Trophoblast cell (in vitro differentiated cells and primary cell): ENCODE measurements at regions not wholly inside any gene's neighbourhood (a gene's known extent, or its start where the extent isn't known, plus 50 kb on each side); places are given as distances from the start of the nearest gene placed in this dataset.

Experiments used
- DNase-seq, 2 donors: peaks; one replicate each; pipeline ENCODE4 v3.0.0-alpha.2; 2016
- H2AFZ ChIP-seq: 2 replicates; pipeline ENCODE4 v1.6.1; 2013; ENCODE audit warnings: low read length, moderate library complexity, mild to moderate bottlenecking; ENCODE audit not compliant: insufficient read depth, poor library complexity
- H2AK5ac ChIP-seq: 2 replicates; pipeline ENCODE4 v1.6.1; 2013; ENCODE audit warnings: mild to moderate bottlenecking, low read length
- H2BK120ac ChIP-seq: 2 replicates; pipeline ENCODE4 v1.6.1; 2013; ENCODE audit warnings: low read length, mild to moderate bottlenecking, moderate library complexity; ENCODE audit not compliant: insufficient read depth, poor library complexity
- H2BK12ac ChIP-seq: 2 replicates; pipeline ENCODE4 v1.6.1; 2013; ENCODE audit warnings: mild to moderate bottlenecking, low read length, moderate library complexity
- H2BK5ac ChIP-seq: 2 replicates; pipeline ENCODE4 v1.6.1; 2013; ENCODE audit warnings: low read length, low read depth, moderate library complexity, mild to moderate bottlenecking; ENCODE audit not compliant: poor library complexity
- H3K14ac ChIP-seq: 2 replicates; pipeline ENCODE4 v1.6.1; 2013; ENCODE audit warnings: mild to moderate bottlenecking, low read length
- H3K18ac ChIP-seq: 2 replicates; pipeline ENCODE4 v1.6.1; 2013; ENCODE audit warnings: mild to moderate bottlenecking, low read length
- H3K23ac ChIP-seq: 2 replicates; pipeline ENCODE4 v1.6.1; 2013; ENCODE audit warnings: low read length
- H3K27ac ChIP-seq: 2 replicates; pipeline ENCODE4 v1.5.1; 2013; ENCODE audit warnings: low read depth, mild to moderate bottlenecking, inconsistent platforms, low read length, moderate library complexity
- H3K27me3 ChIP-seq: 2 replicates; pipeline ENCODE4 v1.6.1; 2013; ENCODE audit warnings: inconsistent platforms, mild to moderate bottlenecking, low read length, moderate library complexity; ENCODE audit not compliant: insufficient read depth
- H3K36me3 ChIP-seq, 2 experiments: 1 replicate in 1 of 2; 2 replicates in 1 of 2; pipeline ENCODE4 v1.6.1; 2013; ENCODE audit warnings: low read length in 2 of 2, mild to moderate bottlenecking in 2 of 2, moderate library complexity in 1 of 2; ENCODE audit not compliant: insufficient read depth in 2 of 2, control insufficient read depth in 1 of 2
- H3K4ac ChIP-seq: 2 replicates; pipeline ENCODE4 v1.6.1; 2013; ENCODE audit warnings: low read depth, mild to moderate bottlenecking, low read length, moderate library complexity
- H3K4me1 ChIP-seq, 2 experiments: 1 replicate in 1 of 2; 2 replicates in 1 of 2; pipeline ENCODE4 v1.6.1; 2013; ENCODE audit warnings: low read length in 2 of 2, mild to moderate bottlenecking in 2 of 2, moderate library complexity in 1 of 2; ENCODE audit not compliant: insufficient read depth in 2 of 2, control insufficient read depth in 1 of 2
- H3K4me2 ChIP-seq: 2 replicates; pipeline ENCODE4 v1.6.1; 2013; ENCODE audit warnings: inconsistent platforms, mild to moderate bottlenecking, low read length, moderate library complexity
- H3K4me3 ChIP-seq: 2 replicates; pipeline ENCODE4 v1.5.1; 2013; ENCODE audit warnings: mild to moderate bottlenecking, low read depth, low read length, inconsistent platforms
- H3K79me1 ChIP-seq: one replicate; pipeline ENCODE4 v1.6.1; 2013; ENCODE audit warnings: low read length
- H3K79me2 ChIP-seq: 2 replicates; pipeline ENCODE4 v1.6.1; 2013; ENCODE audit warnings: low read length, mild to moderate bottlenecking; ENCODE audit not compliant: control insufficient read depth, insufficient read depth, poor library complexity
- H3K9ac ChIP-seq: 2 replicates; pipeline ENCODE4 v1.6.1; 2013; ENCODE audit warnings: mild to moderate bottlenecking, low read length
- H3K9me3 ChIP-seq: 2 replicates; pipeline ENCODE4 v1.6.1; 2013; ENCODE audit warnings: low read depth, mild to moderate bottlenecking, control low read depth, inconsistent platforms, low read length; ENCODE audit not compliant: insufficient read depth
- H4K12ac ChIP-seq: 2 replicates; pipeline ENCODE4 v1.6.1; 2013; ENCODE audit warnings: low read depth, mild to moderate bottlenecking, low read length, moderate library complexity
- H4K8ac ChIP-seq: 2 replicates; pipeline ENCODE4 v1.6.1; 2013; ENCODE audit warnings: low read depth, mild to moderate bottlenecking, low read length, moderate library complexity
- H4K91ac ChIP-seq: one replicate; pipeline ENCODE4 v1.6.1; 2013; ENCODE audit warnings: low read depth, mild to moderate bottlenecking, low read length, moderate library complexity
- WGBS: extraction: QIAGEN DNeasy Blood & Tissue Kit; methylation state at CpG from one replicate; pipeline ENCODE4 v1.1.7; 2013; ENCODE audit warnings: missing lambda C conversion rate; ENCODE audit not compliant: insufficient read length, insufficient coverage; ENCODE audit errors: extremely low coverage; 5-methylcytosine and 5-hydroxymethylcytosine counted together

DNA sequence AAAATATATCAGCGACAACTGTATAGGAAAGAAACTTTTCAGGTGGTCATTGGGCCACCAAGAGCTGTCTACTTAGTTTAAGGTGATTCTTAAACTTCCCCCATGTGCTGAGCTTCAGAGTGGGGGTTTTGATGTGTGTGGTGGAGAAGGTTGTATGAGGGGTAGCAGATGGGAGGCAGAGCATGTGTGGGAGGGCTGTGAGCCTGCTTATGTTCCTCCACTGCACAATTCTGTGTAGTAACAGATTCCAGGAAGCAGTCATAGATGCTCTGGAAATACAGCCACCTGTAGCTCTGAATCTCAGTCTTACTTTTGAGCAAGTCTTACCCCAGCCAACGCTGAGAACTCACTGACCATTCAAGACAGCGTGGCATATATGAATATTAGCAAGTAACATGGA, 95.3 kb upstream of the SPATA13 start:
- peaks cover 2% of the 10 kb centered on the region for H3K9me3 ChIP-seq
- no peaks in the 10 kb centered on the region for H3K79me2 ChIP-seq
- no peaks in the 10 kb centered on the region for H3K36me3 ChIP-seq
- H3K4me3 ChIP-seq, result no peak overlapping the region
- H3K14ac ChIP-seq, result no peak overlapping the region
- H2BK120ac ChIP-seq, result no peak overlapping the region
- WGBS, result no CpG with 5 or more reads among the region's 3 CpGs
- H3K4ac ChIP-seq, result no peak overlapping the region
- H3K18ac ChIP-seq, result no peak overlapping the region
- H4K91ac ChIP-seq, result no peak overlapping the region
- no peak overlapping the region for H3K4me2 ChIP-seq
- H3K79me1 ChIP-seq, result no peaks in the 10 kb centered on the region
- no peak overlapping the region for H4K8ac ChIP-seq
- no peak overlapping the region for H3K27ac ChIP-seq
- no peak overlapping the region for H2BK5ac ChIP-seq
- H3K27me3 ChIP-seq, result no peaks in the 10 kb centered on the region
- DNase-seq, result no peak
- no peak overlapping the region for H3K23ac ChIP-seq
- H3K9ac ChIP-seq, result no peak overlapping the region
- no peak overlapping the region for H4K12ac ChIP-seq
- H2AFZ ChIP-seq, result no peak overlapping the region
- no peak overlapping the region for H2BK12ac ChIP-seq
- H3K4me1 ChIP-seq, result no peaks in the 10 kb centered on the region
- no peak overlapping the region for H2AK5ac ChIP-seq

DNA sequence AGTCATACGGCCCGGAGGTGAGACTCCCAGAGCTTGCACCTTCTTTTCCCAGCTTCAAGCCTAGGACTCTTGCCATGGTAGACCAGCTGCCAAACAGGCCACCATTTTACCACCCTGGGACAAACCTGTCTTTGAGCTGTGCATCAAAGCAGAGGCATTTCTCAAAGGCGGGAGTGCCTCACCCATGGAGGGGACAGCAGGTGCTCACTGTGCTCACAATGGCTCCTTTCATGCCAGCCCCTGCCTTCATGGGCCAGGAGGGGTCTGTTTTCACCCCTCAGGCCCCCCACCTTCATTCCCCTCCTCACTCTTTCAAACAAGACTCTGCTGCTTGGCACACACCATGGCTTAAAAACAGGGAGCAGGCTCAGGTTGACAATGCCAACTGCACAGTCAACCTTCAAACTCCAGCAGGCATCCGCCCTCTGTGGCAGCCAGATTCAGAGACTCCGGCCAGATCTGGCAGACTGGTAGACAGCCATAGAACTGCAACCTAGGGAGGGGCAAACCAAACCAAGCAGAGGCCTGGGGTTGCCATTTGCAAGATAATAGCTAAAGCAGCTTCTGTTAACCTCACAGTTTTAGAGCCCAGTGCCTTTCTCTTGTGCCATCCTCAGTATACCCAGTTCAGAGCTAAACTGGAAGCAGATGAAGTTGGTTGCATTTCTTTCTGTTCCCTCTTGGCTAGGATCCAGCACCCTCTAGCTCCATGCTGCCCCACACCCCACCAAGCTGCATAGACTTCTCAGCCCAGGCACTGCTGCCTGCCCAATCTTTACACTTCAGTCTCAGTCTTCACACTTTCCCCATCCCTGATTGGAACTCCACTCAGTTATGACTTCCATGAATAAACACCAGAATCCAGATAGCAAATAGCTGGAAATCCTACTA, 93.9 kb upstream of the SPATA13 start:
- H4K91ac ChIP-seq, result no peak overlapping the region
- H3K27me3 ChIP-seq, result no peaks in the 10 kb centered on the region
- no peak overlapping the region for H3K23ac ChIP-seq
- H4K12ac ChIP-seq, result no peak overlapping the region
- no peak overlapping the region for H3K4me2 ChIP-seq
- no peak overlapping the region for H2AK5ac ChIP-seq
- no peak overlapping the region for H3K14ac ChIP-seq
- H3K9me3 ChIP-seq, result peaks cover 2% of the 10 kb centered on the region
- peaks cover 4 to 5% of the 10 kb centered on the region in 2 experiments for H3K4me1 ChIP-seq
- no peaks in the 10 kb centered on the region for H3K36me3 ChIP-seq
- H3K27ac ChIP-seq, result no peak overlapping the region
- no peak overlapping the region for H3K4ac ChIP-seq
- H2AFZ ChIP-seq, result no peak overlapping the region
- no peaks in the 10 kb centered on the region for H3K79me1 ChIP-seq
- H3K4me3 ChIP-seq, result no peak overlapping the region
- DNase-seq, result no peak
- no CpG with 5 or more reads among the region's 5 CpGs for WGBS
- H4K8ac ChIP-seq, result no peak overlapping the region
- no peaks in the 10 kb centered on the region for H3K79me2 ChIP-seq
- no peak overlapping the region for H2BK5ac ChIP-seq
- H3K9ac ChIP-seq, result no peak overlapping the region
- no peak overlapping the region for H2BK120ac ChIP-seq
- H2BK12ac ChIP-seq, result no peak overlapping the region
- no peak overlapping the region for H3K18ac ChIP-seq

DNA sequence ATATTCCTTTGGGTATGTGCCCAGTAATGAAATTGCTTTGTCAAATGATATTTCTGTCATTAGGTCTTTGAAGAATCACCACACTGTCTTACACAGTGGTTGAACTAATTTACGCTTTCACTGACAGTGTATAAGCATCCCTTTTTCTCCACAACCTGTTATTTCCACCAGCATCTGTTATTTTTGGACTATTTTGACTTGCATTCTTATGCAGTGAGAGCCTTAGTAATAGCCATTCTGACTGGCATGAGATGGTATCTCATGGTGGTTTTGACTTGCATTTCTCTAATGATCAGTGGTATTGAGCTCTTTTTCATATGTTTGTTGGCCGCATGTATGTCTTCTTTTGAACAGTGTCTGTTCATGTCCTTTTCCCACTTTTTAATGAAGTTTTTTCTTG, 92.0 kb upstream of the SPATA13 start:
- no peak overlapping the region for H3K9ac ChIP-seq
- no peak overlapping the region for H3K27ac ChIP-seq
- no peak overlapping the region for H2AK5ac ChIP-seq
- no peaks in the 10 kb centered on the region for H3K36me3 ChIP-seq
- H3K9me3 ChIP-seq, result peaks cover 2% of the 10 kb centered on the region
- H3K4me3 ChIP-seq, result no peak overlapping the region
- no peak overlapping the region for H3K23ac ChIP-seq
- no peak overlapping the region for H2BK5ac ChIP-seq
- no peak overlapping the region for H2AFZ ChIP-seq
- H3K79me2 ChIP-seq, result no peaks in the 10 kb centered on the region
- H4K8ac ChIP-seq, result no peak overlapping the region
- no peak overlapping the region for H4K91ac ChIP-seq
- no peak overlapping the region for H4K12ac ChIP-seq
- no peak overlapping the region for H3K4ac ChIP-seq
- H2BK12ac ChIP-seq, result no peak overlapping the region
- H3K14ac ChIP-seq, result no peak overlapping the region
- no CpG with 5 or more reads among the region's 2 CpGs for WGBS
- no peak overlapping the region for H3K18ac ChIP-seq
- H2BK120ac ChIP-seq, result no peak overlapping the region
- no peak overlapping the region for H3K4me2 ChIP-seq
- H3K79me1 ChIP-seq, result no peaks in the 10 kb centered on the region
- no peaks in the 10 kb centered on the region for H3K27me3 ChIP-seq
- peak in 1 of 2 donors; percentile 81 for DNase-seq
- peaks cover 4 to 5% of the 10 kb centered on the region in 2 experiments for H3K4me1 ChIP-seq

DNA sequence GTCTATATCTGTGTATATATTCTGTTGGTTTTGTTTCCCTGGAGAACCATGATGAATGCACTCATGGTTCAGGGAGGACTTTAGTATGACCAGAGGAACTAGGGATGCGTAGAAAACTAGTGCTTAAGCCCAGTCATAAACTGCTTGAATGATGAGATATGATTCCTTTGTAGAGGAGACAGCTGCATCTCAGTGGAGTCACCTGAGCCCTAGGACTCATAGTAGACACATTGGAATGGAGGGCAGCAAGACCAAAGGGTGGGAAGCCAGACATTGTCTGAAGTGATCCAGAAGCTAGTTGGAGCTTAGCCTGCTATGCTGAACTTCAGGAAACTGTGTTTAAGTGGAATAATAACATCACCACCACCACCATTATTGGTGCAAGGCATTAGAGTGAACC, 89.5 kb upstream of the SPATA13 start:
- Histone ChIP-seq H2AK5ac (no peak overlapping the region), H3K14ac (no peak overlapping the region), H2BK5ac (no peak overlapping the region), H3K4ac (no peak overlapping the region), H3K4me2 (no peak overlapping the region), H3K36me3 (no peaks in the 10 kb centered on the region), H3K23ac (no peak overlapping the region), H3K9me3 (peaks cover 2% of the 10 kb centered on the region), H3K79me1 (no peaks in the 10 kb centered on the region), H3K18ac (no peak overlapping the region), H3K27ac (no peak overlapping the region), H3K4me3 (no peak overlapping the region), H3K4me1 (peaks cover 4 to 5% of the 10 kb centered on the region in 2 experiments), H3K9ac (no peak overlapping the region), H4K8ac (no peak overlapping the region), H3K27me3 (no peaks in the 10 kb centered on the region), H2BK120ac (no peak overlapping the region), H2AFZ (no peak overlapping the region), H4K12ac (no peak overlapping the region), H2BK12ac (no peak overlapping the region), H3K79me2 (no peaks in the 10 kb centered on the region), H4K91ac (no peak overlapping the region)
- DNase-seq, result peak; percentile 33 to 67
- WGBS, result no CpG with 5 or more reads among the region's 1 CpG
